ENCODE measurements at regions not wholly inside any gene's neighbourhood (a gene's known extent, or its start where the extent isn't known, plus 50 kb on each side); places are given as distances from the start of the nearest gene placed in this dataset.
A peak's percentile ranks its signal among the peaks of the same experiment; 100 is the strongest.
"Not testable (repeated sequence)": the region's sequence is repeated elsewhere in the genome, so short reads cannot be mapped to it uniquely, and the experiment has no call there.

DNA sequence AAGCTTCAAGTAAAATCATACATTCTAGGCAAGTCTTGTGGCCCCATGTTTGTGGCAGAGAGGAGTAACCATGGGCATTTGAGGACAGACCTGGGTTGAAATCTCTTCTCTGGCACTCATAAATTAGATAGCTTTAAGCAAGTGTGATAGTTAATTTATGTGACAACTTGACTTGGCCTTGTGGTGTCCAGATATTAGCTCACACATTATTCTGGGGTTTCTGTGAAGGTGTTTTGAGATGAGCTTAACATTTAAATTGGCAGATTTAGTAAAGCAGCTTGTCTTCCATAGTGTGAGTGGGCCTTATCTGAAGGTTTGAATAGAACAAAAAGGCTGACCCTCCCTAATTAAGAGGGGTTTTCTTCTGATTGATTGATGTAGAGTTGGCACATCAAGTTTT lies 161.4 kb upstream of the SPRY2 start:
- no peak for DNase-seq

DNA sequence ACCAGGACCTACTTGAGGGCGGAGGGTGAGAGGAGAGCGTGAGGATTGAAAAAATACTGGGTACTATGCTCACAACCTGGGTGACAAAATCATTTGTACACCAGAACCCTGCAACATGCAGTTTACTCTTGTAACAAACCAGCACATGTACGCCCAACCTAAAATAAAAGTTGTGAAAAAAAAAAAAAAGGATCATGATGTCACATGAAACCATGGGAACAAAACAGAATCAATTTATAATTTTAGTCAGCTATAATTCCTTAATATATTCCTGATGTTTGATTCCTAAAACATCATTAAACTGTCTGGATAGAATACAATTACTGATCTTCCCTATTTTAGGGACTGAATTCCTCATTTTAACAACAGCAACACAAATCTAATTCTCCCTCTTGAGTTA lies 160.6 kb upstream of the SPRY2 start:
- no peak for DNase-seq

DNA sequence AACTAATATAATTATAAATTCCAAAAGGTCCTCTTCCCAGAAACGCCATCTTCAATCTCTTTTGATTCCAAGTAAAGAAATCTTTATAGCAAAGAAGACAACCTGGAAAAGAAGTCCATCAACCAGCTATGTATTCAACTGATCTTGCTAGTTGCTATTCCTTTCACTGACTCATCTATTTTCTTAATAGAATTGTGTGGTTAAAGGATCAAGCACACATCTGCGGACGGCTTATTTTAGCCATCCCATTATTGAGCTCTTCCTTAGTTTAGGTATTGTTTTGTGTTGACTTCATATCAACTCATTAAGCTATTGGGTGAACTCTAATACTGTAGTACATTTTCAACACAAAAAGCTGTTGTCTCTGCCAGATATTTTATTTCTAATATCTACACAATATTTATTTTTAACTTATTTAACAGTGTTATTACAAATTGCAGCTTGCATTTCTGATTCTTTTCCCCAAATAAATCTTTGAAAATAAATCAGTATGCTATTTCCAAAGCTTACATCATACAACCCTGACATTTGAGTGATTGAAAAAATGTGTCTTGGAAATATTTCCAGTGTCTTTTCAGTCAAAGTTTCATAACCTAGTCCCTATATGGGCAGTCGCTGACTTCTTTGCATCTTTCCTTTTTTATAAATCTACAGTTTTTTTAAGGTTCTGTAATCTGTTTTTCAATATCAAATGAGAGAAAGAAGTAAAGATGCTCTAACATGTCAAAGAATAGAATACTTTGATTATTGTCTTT lies 158.8 kb upstream of the SPRY2 start:
- DNase-seq: no peak

- DNase-seq: no peak
Observed at GRCh38 chr13:80498433-80498832, 157.5 kb upstream of the SPRY2 start.

DNA sequence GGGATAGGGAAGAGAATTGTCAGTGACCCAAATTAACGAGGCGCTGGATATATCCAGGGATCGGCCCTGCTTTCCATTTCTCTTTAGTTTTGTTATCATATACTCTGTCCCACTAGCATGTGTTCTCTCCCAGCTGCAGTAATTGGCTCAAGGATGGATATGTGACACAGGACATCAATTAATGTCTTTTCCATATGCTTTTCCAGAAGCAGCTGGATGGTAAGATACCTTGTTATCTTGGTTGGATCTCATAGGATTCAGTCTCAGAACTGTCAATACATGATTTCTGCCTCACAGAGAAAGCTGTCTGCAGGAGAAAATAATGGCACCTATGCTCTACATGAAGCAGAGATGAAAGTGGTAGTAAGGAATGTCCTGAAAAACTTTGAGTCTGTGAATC lies 157.1 kb upstream of the SPRY2 start:
- no peak for DNase-seq

DNA sequence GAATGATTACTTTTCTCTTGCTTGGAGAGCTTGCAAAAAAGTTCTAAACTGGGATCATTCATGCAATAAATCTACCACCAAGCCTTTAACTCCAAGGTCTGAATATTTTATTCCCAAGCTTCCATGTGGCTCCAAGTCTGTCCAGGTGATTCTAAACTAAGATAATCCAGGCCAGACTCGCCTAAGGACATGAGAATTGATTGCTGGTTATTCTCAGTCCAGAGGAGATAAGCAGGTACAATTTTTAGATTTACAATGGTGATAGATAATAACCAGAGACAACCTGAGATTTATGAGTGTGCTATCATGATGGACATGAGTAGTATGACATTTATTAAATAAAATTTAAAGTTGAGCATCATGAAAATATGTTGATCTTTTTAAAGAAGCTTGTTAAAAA lies 156.5 kb upstream of the SPRY2 start:
- no peak for DNase-seq

DNA sequence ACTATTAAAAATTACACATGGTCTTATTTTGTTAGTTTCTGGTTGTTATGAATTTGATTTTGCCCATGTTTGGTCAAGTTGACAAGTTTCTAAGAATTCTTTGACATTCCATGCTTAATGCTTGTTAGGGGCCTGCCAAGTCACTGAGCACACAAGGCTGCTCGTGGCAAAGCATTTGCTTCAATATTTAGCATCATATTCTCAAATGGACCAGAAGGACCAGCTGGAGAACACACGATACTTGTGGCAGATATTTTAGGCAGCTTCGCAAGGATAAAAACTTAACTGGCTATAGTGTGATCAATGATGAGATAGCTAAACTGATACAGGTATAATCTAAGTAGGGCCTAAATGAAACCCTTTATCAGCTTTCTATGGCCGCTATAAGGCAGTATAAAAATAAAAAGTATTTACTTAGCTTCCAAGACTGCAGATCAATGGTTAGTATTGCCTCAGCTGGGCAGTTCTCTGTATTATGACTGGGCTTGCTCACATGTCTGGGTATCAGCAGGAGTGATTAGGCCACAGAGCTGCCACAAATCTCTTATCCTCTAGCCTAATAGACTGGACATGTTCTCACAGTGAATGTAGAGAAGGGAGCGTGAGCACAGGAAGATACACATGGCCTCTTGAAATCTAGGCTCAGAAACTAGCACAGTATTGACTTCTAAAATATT lies 155.9 kb upstream of the SPRY2 start:
- DNase-seq: no peak

DNA sequence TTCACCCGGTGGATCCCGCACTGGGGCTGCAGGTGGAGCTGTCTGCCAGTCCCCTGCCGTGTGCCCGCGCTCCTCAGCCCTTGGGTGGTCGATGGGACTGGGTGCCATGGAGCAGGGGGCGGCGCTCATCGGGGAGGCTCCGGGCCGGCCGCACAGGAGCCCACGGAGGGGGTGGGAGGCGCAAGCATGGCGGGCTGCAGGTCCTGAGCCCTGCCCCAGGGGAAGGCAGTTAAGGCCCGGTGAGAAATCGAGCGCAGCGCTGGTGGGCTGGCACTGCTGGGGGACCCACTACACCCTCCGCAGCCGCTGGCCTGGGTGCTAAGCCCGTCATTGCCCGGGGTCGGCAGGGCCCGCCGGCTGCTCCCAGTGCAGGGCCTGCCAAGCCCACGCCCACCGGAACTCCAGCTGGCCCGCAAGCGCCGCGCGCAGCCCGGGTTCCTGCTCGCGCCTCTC lies 149.6 kb upstream of the SPRY2 start:
- not testable (repeated sequence) for DNase-seq

- no peak for DNase-seq
Observed at GRCh38 chr13:80486402-80486801, 145.5 kb upstream of the SPRY2 start.

DNA sequence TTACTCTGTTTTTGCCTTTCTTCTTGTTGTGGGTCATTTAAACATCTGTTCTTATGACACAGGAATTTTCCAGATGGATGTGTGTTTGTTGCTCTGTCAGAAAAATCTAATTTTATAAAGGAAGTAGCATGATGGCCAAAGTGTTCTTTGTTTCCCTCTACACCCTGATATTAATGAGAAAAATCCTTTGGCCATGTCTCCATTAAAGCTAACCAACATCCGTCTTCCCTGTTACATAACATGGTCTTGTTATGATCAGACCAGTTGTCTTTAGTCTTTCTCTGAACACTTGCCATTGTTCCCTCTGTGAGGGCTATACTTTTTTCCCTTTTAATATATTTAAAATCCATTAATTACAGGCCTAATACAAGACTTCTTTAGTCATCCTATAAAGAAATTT lies 142.2 kb upstream of the SPRY2 start:
- no peak for DNase-seq

DNA sequence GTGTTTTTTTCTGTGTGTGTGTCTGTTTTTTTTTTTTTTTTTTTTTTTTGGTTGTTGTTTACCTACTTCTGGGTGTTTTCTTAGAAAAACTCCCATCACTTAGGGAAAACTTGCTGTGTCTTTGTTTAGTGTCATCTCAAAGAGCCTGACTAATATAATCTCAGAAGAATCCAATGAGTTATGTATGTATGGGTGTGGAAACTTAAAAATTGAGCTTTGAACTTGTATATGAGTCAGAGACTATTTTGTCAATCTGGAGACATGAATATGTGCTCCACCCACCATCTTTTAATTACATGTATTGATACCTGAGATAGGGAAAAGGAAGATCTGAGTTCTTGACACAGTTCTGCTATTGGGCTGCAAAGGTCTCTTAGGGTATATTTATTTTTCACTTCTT lies 140.7 kb upstream of the SPRY2 start:
- DNase-seq: no peak

DNA sequence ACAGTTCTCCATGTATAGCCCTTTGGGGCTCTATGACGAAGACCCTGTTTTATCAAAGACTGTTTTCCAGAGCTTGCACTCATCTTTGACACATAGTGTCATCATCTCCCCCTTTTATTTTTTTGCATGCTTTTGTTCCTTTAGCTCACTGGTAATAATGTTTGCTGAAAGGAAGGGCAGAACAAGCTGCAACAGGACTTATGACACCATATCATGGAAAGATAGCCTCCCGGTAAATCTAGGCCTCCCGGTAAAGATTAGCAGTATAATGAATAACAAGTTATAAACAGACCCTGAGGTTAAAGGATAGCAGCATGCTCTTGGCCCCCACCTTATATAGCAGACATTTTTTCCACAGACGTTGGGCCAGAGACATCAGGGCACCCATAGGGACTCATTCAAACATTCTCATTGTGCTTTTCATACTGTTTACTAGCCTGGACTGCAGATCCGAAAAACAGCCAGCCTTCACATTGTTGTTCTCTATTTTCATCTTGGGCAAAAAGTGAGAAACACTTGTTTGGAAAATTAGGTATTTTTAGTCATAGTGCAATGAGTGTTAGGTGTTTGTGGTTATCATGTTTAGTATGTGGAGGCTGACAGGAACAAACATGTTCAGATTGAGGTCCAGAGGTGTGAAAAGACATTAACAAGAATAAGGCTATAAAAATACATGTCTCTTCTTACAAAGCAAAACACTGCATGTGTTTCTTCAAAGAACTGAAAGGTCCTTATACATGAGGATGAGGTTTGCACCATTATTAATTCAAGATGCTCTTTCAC lies 136.9 kb upstream of the SPRY2 start:
- no peak for DNase-seq

DNA sequence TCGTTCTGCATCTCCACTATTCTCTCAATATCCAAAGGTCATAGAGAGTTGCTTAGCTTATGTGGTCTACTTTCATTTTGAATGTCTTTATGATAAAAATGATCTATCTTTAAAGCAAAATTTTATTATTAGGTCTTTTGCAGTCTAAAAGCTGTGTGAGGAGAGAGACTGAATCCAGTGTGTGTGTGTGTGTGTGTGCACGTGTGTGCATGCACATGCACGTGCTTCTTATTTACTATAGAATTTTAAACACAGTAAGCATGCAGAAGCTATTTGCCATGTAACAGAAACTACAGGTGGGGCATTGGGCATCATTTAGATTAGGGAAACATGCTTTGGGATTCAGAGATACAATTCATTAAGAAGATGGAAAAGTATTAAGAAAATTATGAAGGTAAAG lies 136.0 kb upstream of the SPRY2 start:
- DNase-seq: no peak

DNA sequence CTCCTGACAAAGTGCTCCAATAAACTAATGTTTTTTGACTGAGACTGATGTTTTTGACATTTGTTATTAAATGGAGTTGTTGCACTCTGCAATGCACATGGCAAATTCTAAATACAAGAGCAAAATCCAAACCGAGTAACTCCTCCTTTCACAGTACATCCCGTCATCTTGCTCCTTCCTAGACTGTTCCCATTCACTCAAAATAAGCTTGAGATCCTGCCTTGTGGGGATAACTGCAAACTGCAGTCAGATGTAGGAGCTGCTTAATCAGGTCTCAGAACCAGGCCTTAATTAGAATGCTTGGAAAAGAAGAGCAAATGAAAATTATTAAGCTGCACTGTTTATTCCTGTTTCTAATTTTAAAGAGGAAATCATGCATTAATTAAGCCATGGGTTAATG lies 134.8 kb upstream of the SPRY2 start:
- no peak for DNase-seq

GRCh38 chr13:80473695-80474094 lies 132.8 kb upstream of the SPRY2 start:
- DNase-seq: peak; percentile 55 to 87

- DNase-seq: peak in 1 of 2 experiments; percentile 2
Observed at GRCh38 chr13:80469853-80470381, 129.0 kb upstream of the SPRY2 start.

GRCh38 chr13:80469105-80469852 lies 128.4 kb upstream of the SPRY2 start:
- no peak for DNase-seq

DNA sequence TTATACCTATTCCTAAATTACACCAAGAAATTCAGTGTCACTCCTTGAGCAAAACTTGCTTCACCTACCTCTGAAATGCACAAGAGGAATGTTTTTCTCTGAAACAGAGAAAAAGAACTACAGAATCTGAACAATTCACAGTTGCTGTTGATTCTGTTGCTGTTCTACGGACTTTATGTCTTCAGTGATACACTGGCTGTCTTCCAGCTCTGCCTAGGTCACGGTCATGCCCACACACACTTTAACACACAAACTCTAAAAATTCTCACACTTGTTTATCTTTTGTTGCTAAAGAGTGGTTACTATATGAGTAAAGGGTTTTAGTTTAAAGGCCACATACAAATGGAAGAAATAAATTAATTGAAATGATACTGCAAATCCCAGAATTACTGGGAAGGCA lies 124.4 kb upstream of the SPRY2 start:
- no peak for DNase-seq

DNA sequence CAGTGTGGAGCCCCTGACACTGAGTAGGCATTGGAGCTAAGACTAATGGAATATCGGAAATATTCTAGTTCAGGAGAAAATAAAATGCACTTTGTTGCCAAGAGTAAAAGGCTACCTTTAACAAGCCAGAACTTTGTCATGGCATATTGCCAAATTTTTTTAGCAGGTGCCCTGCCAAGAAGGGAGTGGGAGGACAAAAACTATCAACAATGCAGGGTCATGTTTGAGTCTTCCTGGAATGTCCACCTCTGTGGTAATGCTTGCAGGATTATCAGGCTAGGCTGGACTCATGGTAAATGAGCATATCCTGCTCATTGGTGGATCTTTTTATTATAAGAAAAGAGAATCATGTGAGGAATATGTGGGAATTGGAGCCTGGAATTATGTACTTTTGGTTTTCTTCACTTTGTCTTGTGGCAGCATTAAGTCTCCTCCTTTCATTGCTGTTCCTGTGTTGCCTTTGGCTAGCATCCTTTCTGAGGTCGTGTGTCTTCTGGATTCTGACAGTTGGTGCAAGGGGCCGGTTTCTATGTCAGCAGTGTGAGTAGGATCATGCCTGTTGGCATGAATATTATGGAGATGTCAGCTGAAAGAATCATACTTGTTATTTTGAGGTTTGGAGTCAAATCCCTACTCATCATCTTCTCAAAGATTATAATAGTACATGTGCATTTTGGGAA lies 122.9 kb upstream of the SPRY2 start:
- no peak for DNase-seq

GRCh38 chr13:80462567-80462966 lies 121.6 kb upstream of the SPRY2 start:
- no peak for DNase-seq

- no peak for DNase-seq
Observed at GRCh38 chr13:80462037-80462436, 121.1 kb upstream of the SPRY2 start.

DNA sequence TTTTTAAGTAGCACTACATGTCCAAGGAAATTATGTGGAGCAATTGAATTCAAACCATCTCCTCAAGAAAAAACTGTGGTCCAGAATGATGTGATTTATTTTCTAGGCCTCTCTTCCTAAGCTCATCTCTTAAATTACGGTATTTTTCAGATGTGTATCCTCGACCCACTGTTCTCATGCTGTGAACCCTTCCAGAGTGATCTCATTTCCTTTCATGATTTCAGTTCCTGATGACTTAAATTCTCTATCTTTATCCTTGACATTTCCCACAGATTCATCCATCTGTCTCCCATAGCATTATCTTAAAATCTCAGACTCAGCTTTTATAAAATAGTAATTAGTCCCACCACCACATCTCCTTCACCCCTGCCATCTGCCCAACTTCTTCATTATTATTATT lies 117.6 kb upstream of the SPRY2 start:
- peak in 1 of 2 experiments; percentile 41 for DNase-seq

Measured in NCI-H524 (cell line).